HepG2 (cell line): ENCODE measurements at regions not wholly inside any gene's neighbourhood (a gene's known extent, or its start where the extent isn't known, plus 50 kb on each side); places are given as distances from the start of the nearest gene placed in this dataset.

Source experiments
- CREB1 ChIP-seq, 2 experiments: fragments of 450-650 bp in 1 of 2; IDR thresholded peaks; 2 replicates each; pipeline ENCODE4 v1.6.1; 2016 to 2017; ENCODE audit warnings: control low read depth in 1 of 2, mild to moderate bottlenecking in 1 of 2, missing compliant biosample characterization in 1 of 2, missing genetic modification characterization in 1 of 2
- RAD21 ChIP-seq: fragments of 450-650 bp; formaldehyde crosslinking; IDR thresholded peaks from 2 replicates; pipeline ENCODE4 v1.5.0; 2020; ENCODE audit warnings: mild to moderate bottlenecking
- SAP130 ChIP-seq: IDR thresholded peaks from 2 replicates; pipeline ENCODE4 v1.6.1; 2016; ENCODE audit warnings: low read depth
- SRSF9 ChIP-seq: fragments of 200-400 bp; formaldehyde crosslinking; IDR thresholded peaks from 2 replicates; pipeline ENCODE4 v1.6.1; 2018; ENCODE audit warnings: borderline replicate concordance, mild to moderate bottlenecking, low read depth, low read length; ENCODE audit not compliant: insufficient read depth, poor library complexity, severe bottlenecking
- TBL1XR1 ChIP-seq: fragments of 150-350 bp; IDR thresholded peaks from 2 replicates; pipeline ENCODE4 v1.6.1; 2014; ENCODE audit warnings: borderline replicate concordance, low read length; ENCODE audit not compliant: partially characterized antibody
- TFE3 ChIP-seq: IDR thresholded peaks from 2 replicates; pipeline ENCODE4 v1.6.1; 2016
- USF2 ChIP-seq, 2 experiments: sonication (generic) in 1 of 2; formaldehyde crosslinking in 1 of 2; IDR thresholded peaks; 2 replicates each; pipeline versions ENCODE4 v1.5.1 to v1.6.1; 2011 to 2020; ENCODE audit warnings: borderline replicate concordance in 1 of 2, low read depth in 1 of 2, low read length in 1 of 2, mild to moderate bottlenecking in 1 of 2, missing genetic modification reagents in 1 of 2, moderate library complexity in 1 of 2
- ZNF230 ChIP-seq: sonication (generic); formaldehyde crosslinking; IDR thresholded peaks from 2 replicates; pipeline ENCODE4 v1.4.0; 2020; ENCODE audit warnings: mild to moderate bottlenecking, missing genetic modification reagents
- ZNF446 ChIP-seq: sonication (generic); formaldehyde crosslinking; IDR thresholded peaks from 2 replicates; pipeline ENCODE4 v1.5.0; 2020; ENCODE audit warnings: mild to moderate bottlenecking, missing genetic modification reagents
- ZNF468 ChIP-seq: sonication (generic); formaldehyde crosslinking; IDR thresholded peaks from 2 replicates; pipeline ENCODE4 v1.8.0; 2022; ENCODE audit warnings: mild to moderate bottlenecking, moderate library complexity, missing genetic modification reagents
- ZNF567 ChIP-seq: sonication (generic); formaldehyde crosslinking; IDR thresholded peaks from 2 replicates; pipeline ENCODE4 v1.8.1; 2023; ENCODE audit warnings: mild to moderate bottlenecking, missing genetic modification reagents, borderline replicate concordance
- ZNF691 ChIP-seq: sonication (generic); formaldehyde crosslinking; IDR thresholded peaks from 2 replicates; pipeline ENCODE4 v1.4.0; 2020; ENCODE audit warnings: missing genetic modification reagents, low read depth, mild to moderate bottlenecking, borderline replicate concordance
- ZNF775 ChIP-seq: sonication (generic); formaldehyde crosslinking; IDR thresholded peaks from 2 replicates; pipeline ENCODE4 v1.4.0; 2020; ENCODE audit warnings: missing genetic modification reagents, mild to moderate bottlenecking, moderate library complexity, borderline replicate concordance

DNA sequence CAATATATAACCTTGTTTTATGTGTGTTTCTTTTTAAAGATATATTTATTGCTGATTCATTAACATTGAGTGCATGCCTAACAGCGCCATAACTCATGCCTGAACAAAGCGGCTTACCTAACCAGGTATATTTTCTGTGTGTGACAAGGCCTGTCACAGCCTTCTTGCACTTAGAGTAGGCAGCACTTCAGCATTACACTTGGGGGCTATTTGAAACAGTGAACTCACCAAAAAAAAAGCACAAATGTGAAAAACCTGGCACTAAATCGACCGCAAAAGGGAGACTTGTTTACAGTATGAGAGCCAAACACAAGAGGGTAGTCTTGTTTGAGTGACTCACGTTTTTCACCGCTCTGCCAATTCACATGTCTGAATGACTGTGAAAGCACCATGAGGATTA is 111.7 kb downstream of the DISP1 start:
- TF ChIP-seq ZNF567 (CRISPR knock-in tag) (no peak), SAP130 (CRISPR knock-in tag) (no peak), TBL1XR1 (no peak), SRSF9 (no peak), ZNF468 (no peak), USF2 (IDR thresholded peaks at IDR 0.05; ENCODE audit: low read depth, low read length) (no peak), USF2 (CRISPR knock-in tag; IDR thresholded peaks at IDR 0.05; ENCODE audit: borderline replicate concordance) (no peak), TFE3 (CRISPR knock-in tag) (no peak), ZNF775 (CRISPR knock-in tag) (no peak), ZNF446 (CRISPR knock-in tag) (no peak), RAD21 (no peak), ZNF691 (no peak), CREB1 (IDR thresholded peaks at IDR 0.05) (no peak), CREB1 (CRISPR knock-in tag; IDR thresholded peaks at IDR 0.05) (no peak), ZNF230 (CRISPR knock-in tag) (no peak)
